ENCODE measurements at regions not wholly inside any gene's neighbourhood (a gene's known extent, or its start where the extent isn't known, plus 50 kb on each side); places are given as distances from the start of the nearest gene placed in this dataset.
A peak's percentile ranks its signal among the peaks of the same experiment; 100 is the strongest.

DNA sequence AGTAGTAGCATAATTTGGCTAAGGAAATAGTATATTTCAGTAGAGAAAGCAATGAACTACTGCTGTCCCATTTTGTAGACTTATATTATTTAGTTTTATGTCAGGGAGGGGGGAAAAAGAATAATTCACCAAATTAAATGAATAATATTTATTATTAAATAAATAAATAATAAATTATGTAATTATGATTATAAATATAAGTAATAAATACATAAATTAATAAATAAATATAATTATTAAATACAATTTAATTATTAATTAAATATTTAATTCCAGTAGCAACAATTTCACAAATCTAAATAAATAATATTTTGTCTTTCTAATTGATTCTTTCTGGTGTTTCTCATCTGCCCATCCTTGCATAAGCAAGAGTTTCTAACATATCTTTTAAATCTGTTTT is 81.1 kb upstream of the PLSCR4 start:
- no peaks in the 10 kb centered on the region for H3K9me3 ChIP-seq
- H3K4me1 ChIP-seq (replicated peaks) = no peaks in the 10 kb centered on the region
- H3K27me3 ChIP-seq (replicated peaks; ENCODE audit: insufficient read depth) = no peaks in the 10 kb centered on the region
- no peak for DNase-seq (ENCODE audit: low spot score)
- intact Hi-C loops (cut with DNase I) = loop anchor here (5.0 kb wide), 1 partner anchor 240 kb away; no protein-coding TSS in a partner anchor
- H3K4me3 ChIP-seq = no peak overlapping the region
- H3K27ac ChIP-seq = no peak overlapping the region
- TF ChIP-seq POLR2AphosphoS5 (IDR thresholded peaks at IDR 0.05) (no peak), POLR2A (IDR thresholded peaks at IDR 0.05) (no peak)
- TF ChIP-seq, protein P1, sequence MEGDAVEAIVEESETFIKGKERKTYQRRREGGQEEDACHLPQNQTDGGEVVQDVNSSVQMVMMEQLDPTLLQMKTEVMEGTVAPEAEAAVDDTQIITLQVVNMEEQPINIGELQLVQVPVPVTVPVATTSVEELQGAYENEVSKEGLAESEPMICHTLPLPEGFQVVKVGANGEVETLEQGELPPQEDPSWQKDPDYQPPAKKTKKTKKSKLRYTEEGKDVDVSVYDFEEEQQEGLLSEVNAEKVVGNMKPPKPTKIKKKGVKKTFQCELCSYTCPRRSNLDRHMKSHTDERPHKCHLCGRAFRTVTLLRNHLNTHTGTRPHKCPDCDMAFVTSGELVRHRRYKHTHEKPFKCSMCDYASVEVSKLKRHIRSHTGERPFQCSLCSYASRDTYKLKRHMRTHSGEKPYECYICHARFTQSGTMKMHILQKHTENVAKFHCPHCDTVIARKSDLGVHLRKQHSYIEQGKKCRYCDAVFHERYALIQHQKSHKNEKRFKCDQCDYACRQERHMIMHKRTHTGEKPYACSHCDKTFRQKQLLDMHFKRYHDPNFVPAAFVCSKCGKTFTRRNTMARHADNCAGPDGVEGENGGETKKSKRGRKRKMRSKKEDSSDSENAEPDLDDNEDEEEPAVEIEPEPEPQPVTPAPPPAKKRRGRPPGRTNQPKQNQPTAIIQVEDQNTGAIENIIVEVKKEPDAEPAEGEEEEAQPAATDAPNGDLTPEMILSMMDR (IDR thresholded peaks at IDR 0.05) = no peak
- H3K36me3 ChIP-seq = no peaks in the 10 kb centered on the region

DNA sequence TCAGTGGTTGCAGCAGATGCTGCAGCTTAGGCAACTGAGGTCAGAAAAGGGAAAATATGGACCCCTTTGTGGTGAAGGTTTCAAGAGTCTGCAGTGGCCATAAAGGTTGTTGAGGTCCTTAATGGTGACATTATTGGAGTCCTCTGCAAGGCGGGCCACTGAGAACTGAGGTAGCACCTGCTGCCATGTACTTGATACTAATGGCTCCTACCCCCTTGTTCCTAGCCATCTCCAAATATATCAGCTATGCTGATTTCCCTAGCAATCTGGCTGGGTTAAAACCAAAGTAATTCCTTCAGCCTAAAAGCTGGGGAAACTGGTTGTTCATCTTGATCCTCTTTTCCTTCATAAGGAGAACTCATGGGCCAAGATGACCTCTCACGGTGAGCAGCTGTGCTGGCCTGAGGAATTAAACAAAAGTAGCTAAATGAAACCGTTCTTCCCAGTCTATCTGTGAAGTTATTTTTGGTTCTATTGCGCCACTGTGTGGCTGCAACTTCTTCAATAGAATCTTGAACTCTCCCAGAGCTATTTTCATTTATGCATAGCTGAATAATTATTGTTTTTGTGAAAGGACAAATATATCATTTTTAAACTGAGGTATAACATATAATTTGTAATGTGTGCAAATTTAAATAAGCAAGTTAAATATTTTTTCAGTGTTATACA is 76.1 kb upstream of the PLSCR4 start:
- intact Hi-C loops (cut with DNase I) = loop anchor here (5.0 kb wide), 2 partner anchors 110 to 260 kb away; no protein-coding TSS in a partner anchor
- TF ChIP-seq, protein P1 (IDR thresholded peaks at IDR 0.05) = peak in 3 of 4 experiments; percentile 41 to 68 (median 58)
- TF ChIP-seq POLR2AphosphoS5 (IDR thresholded peaks at IDR 0.05) (no peak), POLR2A (IDR thresholded peaks at IDR 0.05) (no peak)

DNA sequence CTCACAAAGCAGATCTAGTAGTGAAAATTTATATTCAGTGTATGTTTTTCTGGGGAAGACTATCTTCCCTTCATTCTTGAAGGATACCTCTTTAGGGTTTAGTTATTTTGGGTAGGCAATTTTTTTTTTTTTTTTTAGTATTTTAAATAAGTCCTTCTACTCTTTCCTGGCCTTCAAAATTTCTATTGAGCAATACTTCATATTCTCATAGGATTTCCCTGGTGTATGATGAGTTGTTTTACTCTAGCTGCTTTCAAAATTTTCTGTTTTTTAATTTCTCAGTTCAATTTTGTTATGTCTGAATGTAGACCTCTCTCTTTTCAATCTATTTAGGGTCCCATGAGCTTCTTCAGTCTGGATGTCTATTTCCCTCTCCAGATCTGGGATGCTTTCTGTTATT is 74.3 kb upstream of the PLSCR4 start:
- H3K27ac ChIP-seq = no peak overlapping the region
- no peaks in the 10 kb centered on the region for H3K4me1 ChIP-seq (replicated peaks)
- TF ChIP-seq POLR2A (IDR thresholded peaks at IDR 0.05) = no peak
- TF ChIP-seq, protein P1 (IDR thresholded peaks at IDR 0.05) = no peak
- no peak overlapping the region for H3K4me3 ChIP-seq
- DNase-seq (ENCODE audit: low spot score) = no peak
- no peaks in the 10 kb centered on the region for H3K9me3 ChIP-seq
- no peaks in the 10 kb centered on the region for H3K27me3 ChIP-seq (replicated peaks; ENCODE audit: insufficient read depth)
- no peaks in the 10 kb centered on the region for H3K36me3 ChIP-seq
- intact Hi-C loops (cut with DNase I) = loop anchor here (5.0 kb wide), 2 partner anchors 108 to 258 kb away; no protein-coding TSS in a partner anchor

More for the DNA sequence above, 76.1 kb upstream of the PLSCR4 start:
- no peak for DNase-seq (ENCODE audit: low spot score)
- H3K27me3 ChIP-seq (replicated peaks; ENCODE audit: insufficient read depth) = no peaks in the 10 kb centered on the region
- 30% methylated on average over 4 of the region's 4 CpGs for WGBS
- H3K4me1 ChIP-seq (replicated peaks) = no peaks in the 10 kb centered on the region
- no peak overlapping the region for H3K4me3 ChIP-seq
- H3K9me3 ChIP-seq = no peaks in the 10 kb centered on the region
- no peaks in the 10 kb centered on the region for H3K36me3 ChIP-seq
- no peak overlapping the region for H3K27ac ChIP-seq

DNA sequence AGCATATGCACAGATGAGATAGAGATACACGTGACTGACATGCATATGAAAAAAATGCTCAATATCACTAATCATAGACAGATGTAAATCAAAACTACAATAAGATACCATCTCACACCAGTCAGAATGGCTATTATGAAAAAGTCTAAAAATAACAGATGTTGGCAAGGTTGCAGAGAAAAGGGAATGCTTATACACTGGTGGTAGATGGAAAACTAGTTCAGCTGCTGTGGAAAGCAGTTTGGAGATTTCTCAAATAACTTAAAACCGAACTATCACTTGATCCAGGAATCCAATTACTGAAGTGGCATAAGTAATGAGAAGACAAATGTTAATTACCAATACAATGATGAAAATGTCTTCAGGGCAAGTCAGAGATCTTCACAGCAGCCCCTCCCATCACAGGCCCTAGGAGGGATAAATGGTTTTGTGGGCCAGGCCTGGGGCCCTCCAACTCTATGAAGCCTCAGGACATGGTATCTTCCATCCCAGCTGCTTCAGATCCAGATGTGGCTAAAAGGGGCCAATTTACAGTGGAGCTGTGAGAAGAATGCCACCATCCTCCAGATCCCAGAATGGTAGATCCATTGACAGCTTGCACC is 71.4 kb upstream of the PLSCR4 start:
- Histone ChIP-seq H3K4me3 (no peak overlapping the region), H3K27me3 (replicated peaks; ENCODE audit: insufficient read depth) (no peaks in the 10 kb centered on the region), H3K9me3 (no peaks in the 10 kb centered on the region), H3K4me1 (replicated peaks) (no peaks in the 10 kb centered on the region), H3K36me3 (no peaks in the 10 kb centered on the region), H3K27ac (no peak overlapping the region)
- DNase-seq (ENCODE audit: low spot score) = no peak
- WGBS = 84% methylated on average over 2 of the region's 2 CpGs
- intact Hi-C loops (cut with DNase I) = no loop called here
- TF ChIP-seq, protein P1 (IDR thresholded peaks at IDR 0.05) = no peak
- TF ChIP-seq POLR2A (IDR thresholded peaks at IDR 0.05) (no peak), POLR2AphosphoS5 (IDR thresholded peaks at IDR 0.05) (no peak)

DNA sequence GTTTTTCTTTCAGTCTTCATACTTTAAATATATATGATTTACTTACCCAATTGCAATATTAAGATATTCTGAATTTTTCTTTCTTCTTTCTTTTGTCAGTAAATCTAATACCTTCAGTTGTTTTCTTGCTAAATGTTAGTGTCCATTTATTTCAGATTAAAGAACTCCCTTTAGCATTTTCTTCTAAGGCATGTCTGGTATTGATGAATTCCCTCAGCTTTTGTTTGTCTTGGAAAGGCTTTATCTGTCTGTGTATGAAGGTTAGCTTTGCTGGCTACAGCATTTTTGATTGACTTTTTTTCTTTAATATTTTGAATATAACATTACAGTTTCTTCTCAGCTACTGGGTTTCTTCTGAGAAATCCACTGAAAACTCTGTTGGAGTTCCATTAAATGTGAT is 64.0 kb upstream of the PLSCR4 start:
- no peaks in the 10 kb centered on the region for H3K4me1 ChIP-seq (replicated peaks)
- TF ChIP-seq POLR2A (IDR thresholded peaks at IDR 0.05) (no peak), POLR2AphosphoS5 (IDR thresholded peaks at IDR 0.05) (no peak)
- TF ChIP-seq, protein P1 (IDR thresholded peaks at IDR 0.05) = no peak

More for the DNA sequence above, 64.0 kb upstream of the PLSCR4 start:
- no peaks in the 10 kb centered on the region for H3K36me3 ChIP-seq
- H3K4me3 ChIP-seq = no peak overlapping the region
- DNase-seq (ENCODE audit: low spot score) = no peak
- H3K27ac ChIP-seq = no peak overlapping the region
- H3K27me3 ChIP-seq (replicated peaks; ENCODE audit: insufficient read depth) = no peaks in the 10 kb centered on the region
- H3K9me3 ChIP-seq = no peaks in the 10 kb centered on the region
- intact Hi-C loops (cut with DNase I) = no loop called here
